AG20443 (cell line): ENCODE measurements at regions not wholly inside any gene's neighbourhood (a gene's known extent, or its start where the extent isn't known, plus 50 kb on each side); places are given as distances from the start of the nearest gene placed in this dataset.
"Not testable (repeated sequence)": the region's sequence is repeated elsewhere in the genome, so short reads cannot be mapped to it uniquely, and the experiment has no call there.

Source experiments
- DNase-seq: peaks from one replicate; pipeline ENCODE4 v3.0.0; 2012; ENCODE audit warnings: low spot score, mixed read lengths

GRCh38 chr4:159551281-159551680 is 448.4 kb downstream of the RAPGEF2 start:
- no peak for DNase-seq

- no peak for DNase-seq
Observed at GRCh38 chr4:159552979-159553768, 450.3 kb downstream of the RAPGEF2 start.

- no peak for DNase-seq
Observed at GRCh38 chr4:159555873-159556272, 453.0 kb downstream of the RAPGEF2 start.

GRCh38 chr4:159562366-159562765 is 459.5 kb downstream of the RAPGEF2 start:
- no peak for DNase-seq

- no peak for DNase-seq
Observed at GRCh38 chr4:159563257-159563656, 460.4 kb downstream of the RAPGEF2 start.

- no peak for DNase-seq
Observed at GRCh38 chr4:159564615-159565014, 461.7 kb downstream of the RAPGEF2 start.

- DNase-seq, result no peak
Observed at GRCh38 chr4:159566786-159567185, 463.9 kb downstream of the RAPGEF2 start.

GRCh38 chr4:159577241-159577640 is 474.4 kb downstream of the RAPGEF2 start:
- DNase-seq, result no peak

- DNase-seq, result no peak
Observed at GRCh38 chr4:159582685-159583084, 479.8 kb downstream of the RAPGEF2 start.

- no peak for DNase-seq
Observed at GRCh38 chr4:159592898-159593556, 490.1 kb downstream of the RAPGEF2 start.

GRCh38 chr4:159593681-159594080 is 490.8 kb downstream of the RAPGEF2 start:
- no peak for DNase-seq

GRCh38 chr4:159594576-159594975 is 491.7 kb downstream of the RAPGEF2 start:
- no peak for DNase-seq

GRCh38 chr4:159595101-159595500 is 492.2 kb downstream of the RAPGEF2 start:
- DNase-seq, result not testable (repeated sequence)

GRCh38 chr4:159598602-159599001 is 495.7 kb downstream of the RAPGEF2 start:
- no peak for DNase-seq

GRCh38 chr4:159600061-159600460 is 497.2 kb downstream of the RAPGEF2 start:
- DNase-seq, result no peak

- DNase-seq, result no peak
Observed at GRCh38 chr4:159604781-159605180, 501.9 kb downstream of the RAPGEF2 start.

GRCh38 chr4:159606835-159607234 is 504.0 kb downstream of the RAPGEF2 start:
- DNase-seq, result no peak

GRCh38 chr4:159607809-159608208 is 504.9 kb downstream of the RAPGEF2 start:
- no peak for DNase-seq

GRCh38 chr4:159608436-159608835 is 505.6 kb downstream of the RAPGEF2 start:
- DNase-seq, result no peak

GRCh38 chr4:159632031-159632430 is 529.2 kb downstream of the RAPGEF2 start:
- no peak for DNase-seq

- DNase-seq, result no peak
Observed at GRCh38 chr4:159639671-159640323, 536.9 kb downstream of the RAPGEF2 start.

- no peak for DNase-seq
Observed at GRCh38 chr4:159649237-159649636, 546.4 kb downstream of the RAPGEF2 start.

GRCh38 chr4:159652871-159653270 is 550.0 kb downstream of the RAPGEF2 start:
- DNase-seq, result no peak
